K562 (cell line): ENCODE measurements at regions not wholly inside any gene's neighbourhood (a gene's known extent, or its start where the extent isn't known, plus 50 kb on each side); places are given as distances from the start of the nearest gene placed in this dataset.

Experiments used
- CBFB ChIP-seq: sonication (generic); formaldehyde crosslinking; IDR thresholded peaks from 2 replicates; pipeline ENCODE4 v1.4.0; 2020; ENCODE audit warnings: mild to moderate bottlenecking, missing genetic modification reagents
- DACH1 ChIP-seq: fragments of 450-650 bp; IDR thresholded peaks from 2 replicates; pipeline ENCODE4 v1.6.1; 2018; ENCODE audit not compliant: partially characterized antibody
- HOXB6 ChIP-seq: fragments of 250-450 bp; sonication (Bioruptor Pico); IDR thresholded peaks from 2 replicates; pipeline ENCODE4 v1.5.1; 2022; ENCODE audit warnings: mild to moderate bottlenecking, borderline replicate concordance
- JUND ChIP-seq, 2 experiments: IDR thresholded peaks; 2 replicates in 1 of 2; 3 replicates in 1 of 2; pipeline ENCODE4 v1.6.1; 2011; ENCODE audit warnings: borderline replicate concordance in 2 of 2, low read depth in 2 of 2, low read length in 2 of 2, improper control_type of control experiment in 1 of 2, missing biosample characterization in 1 of 2, missing genetic modification characterization in 1 of 2, missing genetic modification reagents in 1 of 2
- KLF16 ChIP-seq: IDR thresholded peaks from 2 replicates; pipeline ENCODE4 v1.6.1; 2016; ENCODE audit warnings: antibody characterized with exemption
- NBN ChIP-seq: fragments of 450-650 bp; IDR thresholded peaks from 2 replicates; pipeline ENCODE4 v1.6.1; 2016; ENCODE audit warnings: low read depth, mild to moderate bottlenecking
- NR2F6 ChIP-seq: fragments of 450-650 bp; formaldehyde crosslinking; IDR thresholded peaks from 2 replicates; pipeline ENCODE4 v1.4.0; 2020; ENCODE audit warnings: mild to moderate bottlenecking
- SETDB1 ChIP-seq: IDR thresholded peaks from one replicate; pipeline ENCODE4 v1.6.1; 2012; ENCODE audit warnings: low read length, control low read depth, inconsistent platforms
- SIX5 ChIP-seq, 2 experiments: IDR thresholded peaks; 2 replicates each; pipeline ENCODE4 v1.6.1; 2011; ENCODE audit warnings: low read length in 2 of 2, borderline replicate concordance in 1 of 2, low read depth in 1 of 2, mild to moderate bottlenecking in 1 of 2, moderate library complexity in 1 of 2; ENCODE audit not compliant: insufficient read depth in 1 of 2
- SP2 ChIP-seq: IDR thresholded peaks from 2 replicates; pipeline ENCODE4 v1.6.1; 2011; ENCODE audit warnings: mild to moderate bottlenecking, low read depth, low read length, moderate library complexity; ENCODE audit not compliant: poor library complexity, severe bottlenecking; ENCODE audit errors: extremely low read depth
- TFAP4 ChIP-seq: sonication (generic); formaldehyde crosslinking; IDR thresholded peaks from 2 replicates; pipeline ENCODE4 v1.8.0; 2022; ENCODE audit warnings: missing genetic modification reagents, mild to moderate bottlenecking, moderate library complexity, borderline replicate concordance
- ZBTB40 ChIP-seq, 2 experiments: fragments of 450-650 bp in 1 of 2; sonication (generic) in 1 of 2; formaldehyde crosslinking in 1 of 2; IDR thresholded peaks; 2 replicates each; pipeline versions ENCODE4 v1.7.1 to v1.9.0; 2016 to 2022; ENCODE audit warnings: inconsistent platforms in 1 of 2, mild to moderate bottlenecking in 1 of 2, missing genetic modification reagents in 1 of 2

- TF ChIP-seq NR2F6 (CRISPR knock-in tag) (no peak), NBN (no peak), SP2 (no peak), SIX5 (IDR thresholded peaks at IDR 0.05; ENCODE audit: borderline replicate concordance in 1 of 2, insufficient read depth in 1 of 2, low read depth in 1 of 2, low read length in 2 of 2) (no peak), TFAP4 (CRISPR knock-in tag) (no peak), ZBTB40 (IDR thresholded peaks at IDR 0.05) (no peak), ZBTB40 (CRISPR knock-in tag; IDR thresholded peaks at IDR 0.05) (no peak), CBFB (CRISPR knock-in tag) (no peak), HOXB6 (no peak), KLF16 (no peak), JUND (IDR thresholded peaks at IDR 0.05; ENCODE audit: borderline replicate concordance, low read depth, low read length) (no peak), JUND (tag; IDR thresholded peaks at IDR 0.05; ENCODE audit: borderline replicate concordance, low read depth, low read length) (no peak), DACH1 (no peak), SETDB1 (no peak)
These were observed 1348.4 kb downstream of the NCAM2 start (continued) for GRCh38 chr21:22346576-22346975.
